Sigmoid colon (tissue), 4 donors: ENCODE measurements at regions not wholly inside any gene's neighbourhood (a gene's known extent, or its start where the extent isn't known, plus 50 kb on each side); places are given as distances from the start of the nearest gene placed in this dataset.

Experiments
- CTCF ChIP-seq, 4 experiments: fragments of 450-650 bp in 3 of 4; fragments of 200-600 bp in 1 of 4; IDR thresholded peaks; one replicate each; pipeline ENCODE4 v1.5.1; 2016 to 2019; ENCODE audit warnings: antibody characterized with exemption in 4 of 4, mild to moderate bottlenecking in 3 of 4, moderate library complexity in 2 of 4
- POLR2A ChIP-seq, 2 donors: fragments of 450-650 bp; IDR thresholded peaks; one replicate each; pipeline ENCODE4 v1.6.1; 2016; ENCODE audit warnings: antibody characterized with exemption in 2 of 2, mild to moderate bottlenecking in 2 of 2, moderate library complexity in 2 of 2
- POLR2AphosphoS5 ChIP-seq, 4 donors: sonication (generic); formaldehyde crosslinking; IDR thresholded peaks; one replicate each; pipeline ENCODE4 v1.6.1; 2017; ENCODE audit warnings: antibody characterized with exemption in 4 of 4

GRCh38 chr4:129917651-129918050, 821.7 kb downstream of the C4orf33 start:
- TF ChIP-seq CTCF (IDR thresholded peaks at IDR 0.05) = no peak
- TF ChIP-seq POLR2AphosphoS5 (IDR thresholded peaks at IDR 0.05) = no peak
- TF ChIP-seq POLR2A (IDR thresholded peaks at IDR 0.05) = no peak
